GM21576 (cell line): ENCODE measurements at regions not wholly inside any gene's neighbourhood (a gene's known extent, or its start where the extent isn't known, plus 50 kb on each side); places are given as distances from the start of the nearest gene placed in this dataset.

Experiments
- ATAC-seq: cut with Tn5 transposase; IDR thresholded peaks from one replicate; pipeline ENCODE4 v1.9.1; 2021; ENCODE audit warnings: mild to moderate bottlenecking, moderate library complexity; ENCODE audit not compliant: unreplicated experiment

GRCh38 chr5:93279296-93279963 lies 301.6 kb downstream of the NR2F1-AS1 start:
- ATAC-seq: no peak

DNA sequence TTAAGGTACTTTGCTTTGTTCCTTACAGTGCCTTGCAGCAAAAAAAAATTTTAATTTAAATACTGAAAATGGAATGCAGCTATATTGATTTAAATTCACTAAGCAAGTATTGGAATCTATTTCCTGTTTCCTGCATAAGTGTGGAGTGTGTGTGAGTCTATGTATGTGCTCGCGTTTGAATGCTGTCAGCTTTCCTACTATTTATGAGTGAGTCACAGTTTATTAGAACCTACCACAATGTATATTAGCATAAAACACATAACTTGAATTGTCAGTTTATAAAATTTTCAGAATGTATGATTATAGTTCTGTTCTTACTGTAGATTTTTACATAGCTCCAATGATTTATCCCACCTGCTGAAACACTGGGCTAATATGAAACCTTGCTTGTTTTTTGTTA lies 302.1 kb downstream of the NR2F1-AS1 start:
- ATAC-seq: no peak

DNA sequence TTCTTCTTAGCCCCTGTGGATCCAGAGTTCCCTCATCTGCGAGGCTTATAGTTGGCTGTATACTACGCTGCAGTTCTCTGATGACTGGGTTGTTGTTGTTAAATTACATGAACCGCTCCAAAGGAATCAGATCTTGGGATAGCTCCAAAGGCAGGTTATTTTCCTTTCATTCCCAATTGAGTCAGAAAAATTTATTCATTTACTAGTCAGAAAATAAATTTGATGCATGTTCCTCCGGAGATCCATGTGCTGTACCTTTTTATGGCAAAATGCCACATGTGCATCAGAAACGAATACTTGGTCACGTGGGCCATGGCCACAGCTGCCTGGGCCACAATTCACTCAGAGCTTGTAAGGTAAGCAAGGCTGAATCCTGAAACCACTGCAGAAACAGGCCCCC lies 304.0 kb downstream of the NR2F1-AS1 start:
- ATAC-seq: no peak

DNA sequence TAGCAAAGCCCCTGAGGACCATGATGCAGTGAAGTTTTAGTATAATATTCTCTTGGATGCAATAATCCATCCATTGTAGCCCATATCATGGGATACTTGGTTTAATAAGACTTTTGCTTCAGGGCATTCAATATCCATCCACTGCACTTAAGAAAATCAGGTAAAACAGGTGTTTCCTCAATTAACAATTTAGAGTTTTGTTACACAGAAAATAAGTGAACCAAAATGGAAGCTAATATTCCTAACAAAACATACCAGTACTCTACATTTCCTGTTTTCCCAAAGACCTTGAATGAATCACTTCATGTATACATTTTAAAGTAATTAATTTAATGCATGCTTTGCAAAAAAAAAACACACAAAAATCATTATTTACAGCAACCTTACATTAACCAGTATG lies 305.6 kb downstream of the NR2F1-AS1 start:
- no peak for ATAC-seq

DNA sequence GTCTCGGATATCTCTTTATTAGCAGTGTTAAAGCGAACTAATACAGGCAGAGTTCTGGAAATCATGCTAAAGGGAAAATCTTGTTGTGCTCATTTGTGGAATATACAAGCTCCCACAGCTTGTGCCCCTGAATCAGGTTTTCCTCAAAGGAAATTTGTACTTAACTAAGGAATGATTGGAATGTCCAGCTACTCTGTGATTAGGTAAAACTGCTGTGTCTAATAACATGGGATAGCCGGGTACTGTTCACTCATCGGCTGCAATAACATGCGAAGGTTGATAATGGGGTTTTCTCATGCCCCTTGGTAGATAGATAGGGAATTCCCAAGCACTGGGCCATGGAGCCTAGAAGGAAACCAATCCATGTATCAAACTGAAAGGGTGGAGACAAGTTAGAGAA lies 306.7 kb downstream of the NR2F1-AS1 start:
- no peak for ATAC-seq

GRCh38 chr5:93273176-93273575 lies 307.8 kb downstream of the NR2F1-AS1 start:
- ATAC-seq: no peak

GRCh38 chr5:93272108-93272507 lies 308.9 kb downstream of the NR2F1-AS1 start:
- ATAC-seq: no peak

- ATAC-seq: no peak
Observed at GRCh38 chr5:93267736-93268135, 313.3 kb downstream of the NR2F1-AS1 start.

GRCh38 chr5:93267276-93267675 lies 313.7 kb downstream of the NR2F1-AS1 start:
- no peak for ATAC-seq

DNA sequence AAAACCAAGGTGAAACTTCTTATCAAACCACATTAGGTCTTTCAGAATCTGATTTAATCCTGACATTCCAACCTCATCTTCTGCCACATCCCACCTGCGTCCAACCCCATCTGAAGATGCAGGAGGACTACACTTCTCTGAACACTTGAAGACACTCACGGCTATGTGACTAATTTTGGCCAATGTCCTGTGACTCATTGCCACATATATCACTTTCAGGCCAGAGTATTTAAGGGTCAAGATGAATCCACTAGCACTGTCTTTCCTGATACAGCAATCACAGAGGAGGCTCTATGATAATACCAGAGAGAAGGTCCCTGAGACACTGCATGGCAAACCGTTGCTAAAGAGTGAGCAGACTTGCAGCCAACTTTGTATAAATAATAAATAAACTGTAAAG lies 323.4 kb downstream of the NR2F1-AS1 start:
- no peak for ATAC-seq

DNA sequence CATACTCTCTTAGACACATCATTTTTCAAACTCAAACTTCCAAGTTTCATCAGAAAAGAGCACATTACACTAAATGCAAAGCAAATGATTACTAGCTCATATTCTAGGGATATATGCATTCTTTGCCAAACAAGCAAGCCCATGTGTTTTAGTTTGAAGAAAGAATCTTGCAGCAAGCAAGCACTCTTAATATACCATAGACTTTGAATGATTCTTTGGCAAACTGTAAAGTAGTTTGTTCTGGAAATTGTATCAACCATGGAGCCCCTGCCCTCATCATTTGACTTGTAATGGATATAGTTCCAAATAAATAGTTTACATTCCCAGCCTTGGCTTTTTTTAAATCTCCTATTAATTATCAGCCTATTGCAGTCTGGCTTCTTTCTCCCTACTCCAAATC lies 325.2 kb downstream of the NR2F1-AS1 start:
- ATAC-seq: no peak

DNA sequence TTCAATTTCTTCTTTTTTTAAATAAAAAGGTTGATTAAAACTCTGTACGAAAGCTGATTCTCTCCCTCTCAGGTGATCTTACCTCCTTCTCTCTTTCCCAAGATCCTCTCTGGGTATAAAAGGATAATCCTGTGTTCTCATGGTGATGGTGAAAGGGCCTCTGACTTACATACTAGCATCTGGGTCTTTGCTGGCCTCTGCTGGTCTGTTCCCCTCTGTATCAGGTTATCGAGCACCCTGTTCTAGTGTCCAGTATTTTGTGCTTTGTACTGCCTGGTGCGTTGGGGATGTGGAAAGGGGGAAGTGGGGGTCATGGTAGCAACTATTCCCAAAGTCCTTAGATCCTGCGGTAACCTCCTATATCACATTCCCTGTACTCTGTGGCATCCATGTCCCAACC lies 328.9 kb downstream of the NR2F1-AS1 start:
- ATAC-seq: no peak

DNA sequence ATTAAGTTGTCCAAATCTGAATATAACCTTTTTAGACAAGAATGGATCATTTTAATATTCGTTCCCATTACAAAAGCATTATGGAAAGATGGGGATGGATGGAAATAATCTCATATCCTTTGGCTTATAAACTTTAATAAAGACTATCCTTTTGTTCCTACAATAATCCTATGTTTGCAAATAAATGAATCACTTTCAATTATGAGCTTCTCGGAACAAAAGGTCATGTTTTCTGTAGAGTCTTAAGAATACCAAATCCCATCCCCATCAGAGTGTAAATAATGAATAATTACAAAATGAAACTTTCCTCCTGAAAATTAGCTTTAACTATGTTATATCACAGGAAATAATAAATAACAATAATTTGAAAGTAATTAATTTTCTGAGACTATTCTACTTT lies 329.7 kb downstream of the NR2F1-AS1 start:
- ATAC-seq: no peak

DNA sequence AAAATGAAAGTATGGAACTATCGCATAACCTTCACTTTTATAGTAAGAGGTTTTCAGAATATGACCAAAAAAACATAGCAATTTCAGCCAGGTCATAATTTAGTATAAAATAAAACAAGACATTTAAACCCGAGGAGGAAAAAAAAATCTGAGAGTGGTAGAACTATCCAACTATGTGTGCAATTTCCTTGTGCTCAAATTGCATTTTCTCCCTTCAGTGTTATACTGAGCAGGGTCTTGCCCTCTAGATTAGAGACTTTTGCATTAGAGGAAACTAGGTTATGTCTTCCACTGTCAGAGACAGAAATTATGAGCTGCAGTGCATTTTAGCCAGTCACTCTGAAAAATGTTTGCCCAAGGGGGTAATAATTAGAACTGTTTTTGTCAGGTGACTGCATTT lies 330.6 kb downstream of the NR2F1-AS1 start:
- ATAC-seq: no peak

GRCh38 chr5:93249651-93250289 lies 331.2 kb downstream of the NR2F1-AS1 start:
- no peak for ATAC-seq

DNA sequence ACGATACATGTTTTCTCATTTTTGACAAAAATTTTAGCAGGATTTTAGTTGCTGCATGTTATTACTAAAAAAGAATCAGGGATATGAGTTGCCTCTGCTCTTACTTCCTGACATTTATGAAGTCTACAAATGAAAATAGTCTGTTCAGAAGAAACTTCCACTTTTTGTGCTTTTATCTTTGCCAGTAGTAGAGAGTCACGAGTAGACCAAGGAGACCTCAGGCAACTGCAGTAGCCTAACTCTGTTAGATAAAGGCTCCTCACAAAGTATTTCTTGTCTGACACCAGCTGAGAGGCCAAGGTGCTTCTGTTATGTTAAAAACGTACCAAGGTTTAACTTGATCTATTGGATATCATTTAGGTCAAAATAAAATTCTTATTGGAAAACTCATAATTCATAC lies 333.9 kb downstream of the NR2F1-AS1 start:
- no peak for ATAC-seq

GRCh38 chr5:93246090-93246855 lies 334.7 kb downstream of the NR2F1-AS1 start:
- no peak for ATAC-seq

DNA sequence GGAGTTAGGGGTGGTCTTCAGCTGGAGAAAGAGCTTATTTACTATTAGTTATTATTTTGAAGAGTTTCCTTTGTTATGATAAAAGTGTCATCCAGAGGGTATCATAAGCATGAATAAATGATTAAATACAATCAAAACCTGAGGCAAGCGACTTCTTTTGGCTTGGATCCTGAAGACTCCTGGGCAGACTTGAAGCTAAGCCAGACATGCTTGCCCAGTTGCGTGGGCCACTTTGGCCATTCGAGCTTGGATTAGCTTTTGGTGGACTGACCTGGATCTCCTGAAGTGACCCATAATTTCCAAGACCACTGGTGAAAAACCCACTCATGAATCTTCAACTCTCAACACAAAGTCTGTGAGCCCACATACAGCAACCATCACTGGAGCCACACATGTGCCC lies 335.8 kb downstream of the NR2F1-AS1 start:
- no peak for ATAC-seq

GRCh38 chr5:93243481-93243880 lies 337.5 kb downstream of the NR2F1-AS1 start:
- no peak for ATAC-seq

GRCh38 chr5:93240228-93240834 lies 340.7 kb downstream of the NR2F1-AS1 start:
- no peak for ATAC-seq

- ATAC-seq: no peak
Observed at GRCh38 chr5:93236807-93237421, 344.1 kb downstream of the NR2F1-AS1 start.
